Activated CD8-positive, alpha-beta memory T cell treated with anti-CD3 and anti-CD28 coated beads, Interleukin-2, amount 50 U/mL, for 24 hours (primary cell): ENCODE measurements at regions not wholly inside any gene's neighbourhood (a gene's known extent, or its start where the extent isn't known, plus 50 kb on each side); places are given as distances from the start of the nearest gene placed in this dataset.

ENCODE experiments used
- DNase-seq: peaks from one replicate; pipeline ENCODE4 v3.0.0-alpha.2; 2020; ENCODE audit errors: extremely low read depth

GRCh38 chr11:134518616-134519389, 106.8 kb upstream of the B3GAT1 start:
- no peak for DNase-seq

GRCh38 chr11:134517621-134518293, 105.7 kb upstream of the B3GAT1 start:
- DNase-seq = no peak

- no peak for DNase-seq
Observed at GRCh38 chr11:134517115-134517514, 105.1 kb upstream of the B3GAT1 start.

GRCh38 chr11:134516529-134516928, 104.5 kb upstream of the B3GAT1 start:
- no peak for DNase-seq

- no peak for DNase-seq
Observed at GRCh38 chr11:134515081-134515960, 103.3 kb upstream of the B3GAT1 start.

- no peak for DNase-seq
Observed at GRCh38 chr11:134514354-134514951, 102.4 kb upstream of the B3GAT1 start.

GRCh38 chr11:134513585-134514120, 101.6 kb upstream of the B3GAT1 start:
- DNase-seq = no peak

GRCh38 chr11:134512571-134513538, 100.8 kb upstream of the B3GAT1 start:
- DNase-seq = no peak

- DNase-seq = no peak
Observed at GRCh38 chr11:134512061-134512460, 100.0 kb upstream of the B3GAT1 start.

GRCh38 chr11:134511255-134511654, 99.2 kb upstream of the B3GAT1 start:
- no peak for DNase-seq

GRCh38 chr11:134510233-134511040, 98.4 kb upstream of the B3GAT1 start:
- DNase-seq = no peak

- no peak for DNase-seq
Observed at GRCh38 chr11:134509381-134510232, 97.6 kb upstream of the B3GAT1 start.

GRCh38 chr11:134508219-134508990, 96.4 kb upstream of the B3GAT1 start:
- no peak for DNase-seq

GRCh38 chr11:134506046-134506445, 94.0 kb upstream of the B3GAT1 start:
- no peak for DNase-seq

- DNase-seq = no peak
Observed at GRCh38 chr11:134505125-134505524, 93.1 kb upstream of the B3GAT1 start.

GRCh38 chr11:134504146-134504905, 92.3 kb upstream of the B3GAT1 start:
- no peak for DNase-seq

GRCh38 chr11:134503596-134503995, 91.6 kb upstream of the B3GAT1 start:
- no peak for DNase-seq
